ENCODE measurements at regions not wholly inside any gene's neighbourhood (a gene's known extent, or its start where the extent isn't known, plus 50 kb on each side); places are given as distances from the start of the nearest gene placed in this dataset.

DNA sequence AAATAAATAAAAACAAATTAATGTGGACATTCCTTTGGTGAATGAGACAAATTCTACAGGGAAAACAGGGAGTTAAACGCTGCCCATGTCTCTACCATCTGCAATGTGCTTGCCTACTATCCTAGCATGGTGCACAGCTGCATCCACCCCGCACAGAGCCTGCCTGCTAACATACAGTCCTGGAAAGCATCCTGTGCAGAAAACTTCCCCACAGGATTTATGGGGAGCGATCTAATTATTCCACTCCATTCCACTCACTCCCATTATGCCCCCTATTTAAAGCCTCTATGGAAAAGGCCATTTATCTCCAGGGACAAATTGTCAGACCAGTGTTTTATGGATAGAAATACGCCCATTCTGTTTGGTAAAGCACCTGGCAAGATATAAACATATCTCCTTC lies 144.5 kb downstream of the MAF start:
- TF ChIP-seq SUZ12 (IDR thresholded peaks at IDR 0.05; ENCODE audit: extremely low read depth, insufficient read depth, insufficient read length) (no peak), ZNF274 (IDR thresholded peaks at IDR 0.05; ENCODE audit: low read depth, low read length) (no peak)
